ENCODE measurements at regions not wholly inside any gene's neighbourhood (a gene's known extent, or its start where the extent isn't known, plus 50 kb on each side); places are given as distances from the start of the nearest gene placed in this dataset.

- TF ChIP-seq CTCF (IDR thresholded peaks at IDR 0.05; ENCODE audit: low read depth, low read length, missing control alignments): no peak
- no peak for DNase-seq
- H3K27me3 ChIP-seq (replicated peaks): no peaks in the 10 kb centered on the region
- H3K27ac ChIP-seq: no peak overlapping the region
- no peaks in the 10 kb centered on the region for H3K36me3 ChIP-seq (replicated peaks)
- H3K4me3 ChIP-seq (ENCODE audit: low read depth, low read length): no peak overlapping the region
- in situ Hi-C loops (cut with HindIII; ENCODE audit: low pct_ligation_motif_present, low sequenced_read_pairs): no loop called here
These were observed 107.2 kb upstream of the IGFBP3 start for GRCh38 chr7:46028246-46028645.

GRCh38 chr7:46026741-46027140 is 105.7 kb upstream of the IGFBP3 start:
- Histone ChIP-seq H3K4me3 (ENCODE audit: low read depth, low read length) (no peak overlapping the region), H3K36me3 (replicated peaks) (no peaks in the 10 kb centered on the region), H3K27me3 (replicated peaks) (no peaks in the 10 kb centered on the region), H3K27ac (no peak overlapping the region)
- no peak for TF ChIP-seq CTCF (IDR thresholded peaks at IDR 0.05; ENCODE audit: low read depth, low read length, missing control alignments)
- no peak for DNase-seq
- in situ Hi-C loops (cut with HindIII; ENCODE audit: low pct_ligation_motif_present, low sequenced_read_pairs): no loop called here

DNA sequence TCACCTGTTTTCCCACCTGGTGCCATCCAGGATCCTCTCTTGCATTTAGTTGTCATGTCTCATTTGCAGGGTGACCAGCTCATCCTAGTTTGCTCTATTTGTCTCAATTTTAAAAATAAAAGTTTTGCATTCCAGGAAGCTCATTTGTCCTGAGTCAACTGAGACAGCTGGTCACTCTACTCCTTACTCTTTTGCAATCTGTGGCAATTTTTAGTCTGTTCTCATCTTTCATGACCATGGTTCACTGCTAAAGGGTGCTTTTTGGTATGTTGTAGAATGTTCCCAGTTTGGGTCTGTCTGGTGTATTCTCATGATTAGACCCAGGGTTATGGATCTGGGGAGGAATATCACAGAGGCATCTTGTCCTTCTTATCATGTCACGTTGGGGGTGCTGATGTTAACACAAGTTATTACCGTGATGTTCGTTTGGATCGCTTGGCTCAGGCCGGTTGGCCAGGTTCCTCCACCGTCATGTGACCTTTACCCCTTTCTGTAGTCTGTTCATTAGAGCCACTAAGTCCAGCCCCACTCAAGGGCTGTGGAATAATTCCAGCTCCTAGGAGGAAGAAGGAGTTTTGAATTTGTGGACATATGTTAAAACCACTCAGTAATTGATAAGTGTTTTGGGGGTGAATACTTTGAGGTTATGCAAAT is 103.3 kb upstream of the IGFBP3 start:
- Histone ChIP-seq H3K27ac (no peak overlapping the region), H3K27me3 (replicated peaks) (no peaks in the 10 kb centered on the region), H3K36me3 (replicated peaks) (no peaks in the 10 kb centered on the region), H3K4me3 (ENCODE audit: low read depth, low read length) (no peak overlapping the region)
- DNase-seq: no peak
- in situ Hi-C loops (cut with HindIII; ENCODE audit: low pct_ligation_motif_present, low sequenced_read_pairs): no loop called here
- TF ChIP-seq CTCF (IDR thresholded peaks at IDR 0.05; ENCODE audit: low read depth, low read length, missing control alignments): no peak

DNA sequence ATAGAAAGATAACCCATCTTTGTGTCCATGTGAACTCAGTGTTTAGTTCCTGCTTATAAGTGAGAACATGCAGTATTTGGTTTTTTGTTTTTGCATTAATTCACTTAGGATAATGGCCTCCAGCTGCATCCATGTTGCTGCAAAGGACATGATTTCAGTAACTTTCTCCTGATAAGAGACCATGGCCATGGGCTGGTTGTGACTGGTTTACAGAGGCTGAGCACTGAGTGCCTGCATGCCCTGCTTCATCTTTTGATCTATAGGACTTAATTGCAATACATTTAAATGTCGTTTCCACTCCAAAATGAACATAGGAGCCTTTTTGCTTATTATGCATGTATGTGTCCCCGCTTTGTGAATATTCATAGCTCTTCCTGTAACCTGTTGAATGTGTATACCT is 101.3 kb upstream of the IGFBP3 start:
- in situ Hi-C loops (cut with HindIII; ENCODE audit: low pct_ligation_motif_present, low sequenced_read_pairs): no loop called here
- Histone ChIP-seq H3K36me3 (replicated peaks) (no peaks in the 10 kb centered on the region), H3K4me3 (ENCODE audit: low read depth, low read length) (no peak overlapping the region), H3K27me3 (replicated peaks) (no peaks in the 10 kb centered on the region), H3K27ac (no peak overlapping the region)
- no peak for DNase-seq
- TF ChIP-seq CTCF (IDR thresholded peaks at IDR 0.05; ENCODE audit: low read depth, low read length, missing control alignments): no peak

DNA sequence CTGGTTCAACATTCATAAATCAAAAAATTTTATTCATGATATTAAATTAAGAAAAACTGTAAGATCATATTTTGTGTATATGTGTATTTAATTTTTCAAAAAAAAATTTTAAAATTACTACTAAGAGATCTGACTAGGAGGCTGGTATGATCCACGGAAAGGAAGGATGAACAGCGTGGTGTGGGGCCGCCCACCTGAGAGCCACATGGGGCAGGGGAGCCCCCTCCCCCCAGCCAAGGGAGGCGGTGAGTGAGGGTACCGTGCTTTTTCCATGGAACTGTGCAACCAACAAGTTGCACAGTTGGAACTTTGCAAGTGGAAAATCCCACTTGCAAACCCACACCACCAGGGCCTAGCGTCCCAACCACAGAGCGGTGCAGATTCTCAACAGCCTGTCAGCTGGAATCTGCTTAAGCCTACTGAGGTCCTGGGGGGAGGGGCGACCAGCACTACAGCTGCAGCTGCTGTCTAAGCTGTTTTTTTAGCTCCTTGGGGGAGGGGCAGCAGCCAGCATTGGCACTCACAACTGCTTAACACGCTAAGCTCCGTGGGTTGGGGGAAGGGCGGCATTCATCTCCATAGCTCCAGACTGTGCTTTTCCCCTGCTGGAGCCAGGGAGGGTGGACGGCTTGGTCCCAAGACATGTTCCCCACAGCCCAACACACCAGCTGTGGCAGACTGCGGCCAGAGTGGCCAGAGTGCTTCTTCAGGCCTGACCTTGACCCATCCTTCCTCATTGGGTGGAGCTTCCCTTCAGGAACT is 94.2 kb upstream of the IGFBP3 start:
- peak; percentile 17 for TF ChIP-seq CTCF (IDR thresholded peaks at IDR 0.05; ENCODE audit: low read depth, low read length, missing control alignments)
- in situ Hi-C loops (cut with HindIII; ENCODE audit: low pct_ligation_motif_present, low sequenced_read_pairs): no loop called here
- H3K4me3 ChIP-seq (ENCODE audit: low read depth, low read length): no peak overlapping the region
- H3K36me3 ChIP-seq (replicated peaks): no peaks in the 10 kb centered on the region
- peak; percentile 31 for DNase-seq
- no peak overlapping the region for H3K27ac ChIP-seq
- no peaks in the 10 kb centered on the region for H3K27me3 ChIP-seq (replicated peaks)

All from brain microvascular endothelial cell (primary cell).